Gastroesophageal sphincter (tissue), 4 donors: ENCODE measurements at regions not wholly inside any gene's neighbourhood (a gene's known extent, or its start where the extent isn't known, plus 50 kb on each side); places are given as distances from the start of the nearest gene placed in this dataset.

Source experiments
- ATAC-seq: fragments of 150-250 bp; one replicate; pipeline ENCODE4 v1.9.1; 2016; ENCODE audit warnings: mild to moderate bottlenecking, moderate library complexity
- H3K27ac ChIP-seq, 4 donors: fragments of 200-600 bp; sonication (generic) in 3 of 4; 1 replicate in 3 of 4; 2 replicates in 1 of 4; pipeline ENCODE4 v1.5.1; 2016 to 2019
- H3K27me3 ChIP-seq: fragments of 200-600 bp; sonication (generic); one replicate; pipeline ENCODE4 v1.5.1; 2019
- H3K36me3 ChIP-seq, 2 donors: fragments of 200-600 bp; sonication (generic); one replicate each; pipeline ENCODE4 v1.5.1; 2019; ENCODE audit warnings: control low read depth in 1 of 2
- H3K4me1 ChIP-seq, 3 donors: fragments of 200-600 bp; sonication (generic); 1 replicate in 2 of 3; 2 replicates in 1 of 3; pipeline ENCODE4 v1.5.1; 2016 to 2019; ENCODE audit warnings: control low read depth in 2 of 3
- H3K4me3 ChIP-seq, 2 donors: fragments of 200-600 bp; sonication (generic); one replicate each; pipeline ENCODE4 v1.5.1; 2019; ENCODE audit warnings: mild to moderate bottlenecking in 1 of 2, moderate library complexity in 1 of 2
- H3K9me3 ChIP-seq, 3 donors: fragments of 200-600 bp; sonication (generic); one replicate each; pipeline ENCODE4 v1.5.1; 2017 to 2019; ENCODE audit warnings: control low read depth in 2 of 3
- EP300 ChIP-seq: sonication (generic); formaldehyde crosslinking; IDR thresholded peaks from one replicate; pipeline ENCODE4 v1.6.1; 2017; ENCODE audit warnings: antibody characterized with exemption, mild to moderate bottlenecking
- POLR2A ChIP-seq, 2 donors: fragments of 450-650 bp; IDR thresholded peaks; one replicate each; pipeline ENCODE4 v1.6.1; 2017; ENCODE audit warnings: antibody characterized with exemption in 2 of 2, mild to moderate bottlenecking in 2 of 2, moderate library complexity in 1 of 2
- POLR2AphosphoS5 ChIP-seq: sonication (generic); formaldehyde crosslinking; IDR thresholded peaks from one replicate; pipeline ENCODE4 v1.6.1; 2017; ENCODE audit warnings: antibody characterized with exemption
- WGBS, 2 donors: methylation state at CpG; one replicate each; pipeline ENCODE4 v1.1.5; 2018; ENCODE audit warnings: low coverage in 1 of 2; 5-methylcytosine and 5-hydroxymethylcytosine counted together
- TF ChIP-seq, protein P1 (sequence below), 4 experiments: fragments of 200-600 bp in 2 of 4; fragments of 450-650 bp in 2 of 4; sonication (generic) in 1 of 4; IDR thresholded peaks; one replicate each; pipeline ENCODE4 v1.5.1; 2017 to 2019; ENCODE audit warnings: antibody characterized with exemption in 4 of 4, mild to moderate bottlenecking in 2 of 4, moderate library complexity in 2 of 4

DNA sequence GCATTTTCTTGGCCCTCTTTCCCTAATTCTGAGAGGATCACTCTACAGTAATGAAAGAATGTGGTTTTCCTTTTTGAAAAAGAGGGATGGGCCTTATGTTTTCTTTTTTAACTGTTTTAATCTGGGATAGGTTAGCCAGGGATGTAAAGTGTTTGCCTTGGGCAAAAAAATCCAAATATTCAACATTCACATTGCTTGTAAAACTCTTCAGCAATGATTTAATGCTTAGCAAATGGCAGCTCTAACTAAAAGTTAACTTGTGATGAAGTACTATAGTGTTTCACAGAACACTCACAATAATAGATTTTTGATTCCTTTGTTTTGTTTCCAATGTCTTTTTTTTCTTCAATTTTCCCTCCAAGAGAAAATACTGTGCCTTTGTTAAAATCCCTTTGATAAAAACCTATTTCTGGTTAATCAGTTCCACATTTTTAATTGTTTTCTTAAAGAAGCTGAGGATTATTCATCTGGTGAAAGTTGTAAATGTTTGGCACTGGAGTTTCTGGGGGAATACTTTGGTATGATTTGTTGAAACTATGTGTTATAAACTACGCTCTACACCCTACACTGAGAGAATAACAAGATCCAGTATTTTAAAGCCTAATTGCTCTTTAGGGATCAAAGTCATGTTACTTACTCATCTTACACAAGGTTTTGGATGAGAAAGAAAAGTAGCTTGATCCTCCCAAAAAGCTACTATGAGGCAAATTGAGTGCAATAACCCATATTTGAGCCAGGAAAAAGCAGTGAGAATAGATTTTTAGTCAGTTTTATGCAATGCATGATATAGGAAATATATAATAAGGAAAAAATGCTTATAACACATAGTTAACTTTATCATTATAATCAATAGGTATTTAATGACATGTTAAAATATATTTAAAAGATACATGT is 335.8 kb downstream of the EPHA7 start:
- H3K36me3 ChIP-seq, result no peaks in the 10 kb centered on the region
- H3K4me1 ChIP-seq, result peaks cover 0 to 39% (median 10%) of the 10 kb centered on the region in 3 donors
- H3K4me3 ChIP-seq, result no peak overlapping the region
- WGBS, 2 donors, result 17 to 30% methylated on average over 1 of the region's 1 CpG
- peak overlapping the region in 2 of 4 donors; percentile 19 to 44 for H3K27ac ChIP-seq
- H3K9me3 ChIP-seq, result no peaks in the 10 kb centered on the region
- TF ChIP-seq EP300 (no peak), POLR2A (IDR thresholded peaks at IDR 0.05) (no peak), POLR2AphosphoS5 (no peak)
- TF ChIP-seq, protein P1, sequence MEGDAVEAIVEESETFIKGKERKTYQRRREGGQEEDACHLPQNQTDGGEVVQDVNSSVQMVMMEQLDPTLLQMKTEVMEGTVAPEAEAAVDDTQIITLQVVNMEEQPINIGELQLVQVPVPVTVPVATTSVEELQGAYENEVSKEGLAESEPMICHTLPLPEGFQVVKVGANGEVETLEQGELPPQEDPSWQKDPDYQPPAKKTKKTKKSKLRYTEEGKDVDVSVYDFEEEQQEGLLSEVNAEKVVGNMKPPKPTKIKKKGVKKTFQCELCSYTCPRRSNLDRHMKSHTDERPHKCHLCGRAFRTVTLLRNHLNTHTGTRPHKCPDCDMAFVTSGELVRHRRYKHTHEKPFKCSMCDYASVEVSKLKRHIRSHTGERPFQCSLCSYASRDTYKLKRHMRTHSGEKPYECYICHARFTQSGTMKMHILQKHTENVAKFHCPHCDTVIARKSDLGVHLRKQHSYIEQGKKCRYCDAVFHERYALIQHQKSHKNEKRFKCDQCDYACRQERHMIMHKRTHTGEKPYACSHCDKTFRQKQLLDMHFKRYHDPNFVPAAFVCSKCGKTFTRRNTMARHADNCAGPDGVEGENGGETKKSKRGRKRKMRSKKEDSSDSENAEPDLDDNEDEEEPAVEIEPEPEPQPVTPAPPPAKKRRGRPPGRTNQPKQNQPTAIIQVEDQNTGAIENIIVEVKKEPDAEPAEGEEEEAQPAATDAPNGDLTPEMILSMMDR (IDR thresholded peaks at IDR 0.05), result no peak
- no peak for ATAC-seq
- H3K27me3 ChIP-seq, result no peaks in the 10 kb centered on the region

DNA sequence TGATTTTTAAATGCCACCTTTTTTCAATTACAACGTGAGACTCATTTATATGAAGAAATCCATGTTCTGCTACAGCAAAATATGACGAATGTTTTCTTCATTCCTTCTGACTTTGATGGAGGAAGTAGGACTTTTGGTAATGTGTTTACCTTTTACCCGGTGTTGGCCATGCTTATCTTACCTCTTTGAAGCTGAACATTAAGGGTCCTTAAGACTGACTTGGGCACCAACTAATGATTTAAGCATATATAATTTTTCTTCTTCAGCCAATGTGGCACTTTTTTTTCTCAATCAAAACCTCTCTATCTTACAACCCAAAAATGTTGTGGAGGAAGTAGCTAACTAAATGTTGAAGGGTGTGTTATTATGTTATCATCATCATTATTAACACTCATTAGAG is 337.5 kb downstream of the EPHA7 start:
- 62 to 73% methylated on average over 3 of the region's 3 CpGs for WGBS, 2 donors
- Histone ChIP-seq H3K36me3 (no peaks in the 10 kb centered on the region), H3K27me3 (no peaks in the 10 kb centered on the region), H3K9me3 (no peaks in the 10 kb centered on the region), H3K27ac (no peak overlapping the region), H3K4me1 (peaks cover 0 to 26% (median 7%) of the 10 kb centered on the region in 3 donors), H3K4me3 (no peak overlapping the region)
- TF ChIP-seq, protein P1 (IDR thresholded peaks at IDR 0.05), result no peak
- TF ChIP-seq POLR2AphosphoS5 (no peak), POLR2A (IDR thresholded peaks at IDR 0.05) (no peak), EP300 (no peak)
- ATAC-seq, result no peak

- H3K36me3 ChIP-seq, result no peaks in the 10 kb centered on the region
- no peak for ATAC-seq
- H3K27ac ChIP-seq, result no peak overlapping the region
- no peaks in the 10 kb centered on the region for H3K9me3 ChIP-seq
- TF ChIP-seq POLR2AphosphoS5 (no peak), POLR2A (IDR thresholded peaks at IDR 0.05) (no peak), EP300 (no peak)
- TF ChIP-seq, protein P1 (IDR thresholded peaks at IDR 0.05), result no peak
- H3K4me3 ChIP-seq, result no peak overlapping the region
- WGBS, 2 donors, result 75 to 91% methylated on average over 1 of the region's 1 CpG
- no peaks in the 10 kb centered on the region for H3K27me3 ChIP-seq
- H3K4me1 ChIP-seq, result peaks cover 0 to 22% (median 7%) of the 10 kb centered on the region in 3 donors
Measured at GRCh38 chr6:93079061-93079460, 340.3 kb downstream of the EPHA7 start.

- Histone ChIP-seq H3K4me1 (peaks cover 0 to 3% (median 0%) of the 10 kb centered on the region in 3 donors), H3K36me3 (no peaks in the 10 kb centered on the region), H3K4me3 (no peak overlapping the region), H3K27ac (no peak overlapping the region), H3K27me3 (no peaks in the 10 kb centered on the region), H3K9me3 (no peaks in the 10 kb centered on the region)
- no peak for ATAC-seq
- WGBS, 2 donors, result 99 to 100% methylated on average over 4 to 5 of the region's 5 CpGs
- TF ChIP-seq EP300, result no peak
- no peak for TF ChIP-seq POLR2A (IDR thresholded peaks at IDR 0.05)
- TF ChIP-seq POLR2AphosphoS5, result no peak
- TF ChIP-seq, protein P1 (IDR thresholded peaks at IDR 0.05), result no peak
Measured at GRCh38 chr6:93073811-93074210, 345.5 kb downstream of the EPHA7 start.

DNA sequence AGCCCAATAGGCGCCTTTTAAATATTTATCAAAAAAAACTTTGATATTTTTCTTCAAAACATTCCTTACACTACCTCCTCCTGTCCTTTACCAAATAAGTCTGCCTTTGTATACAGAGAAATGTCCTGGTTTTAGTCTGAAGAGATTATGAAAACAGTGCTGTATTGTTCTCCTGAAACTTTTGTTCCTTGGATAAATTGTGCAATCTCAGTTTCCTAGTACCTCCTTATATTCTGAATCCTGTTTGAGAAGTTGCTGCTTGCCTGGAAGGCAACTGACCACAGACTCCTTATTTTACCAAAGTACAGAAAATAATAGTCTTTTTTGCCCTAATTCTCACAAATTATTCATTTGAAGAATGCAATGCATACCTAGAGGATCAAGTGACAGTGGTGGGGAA is 349.5 kb downstream of the EPHA7 start:
- Histone ChIP-seq H3K4me1 (peaks cover 0 to 3% (median 0%) of the 10 kb centered on the region in 3 donors), H3K4me3 (no peak overlapping the region), H3K27ac (no peak overlapping the region), H3K9me3 (no peaks in the 10 kb centered on the region), H3K36me3 (no peaks in the 10 kb centered on the region), H3K27me3 (no peaks in the 10 kb centered on the region)
- WGBS, 2 donors, result 65 to 100% methylated on average over 1 of the region's 1 CpG
- no peak for ATAC-seq
- TF ChIP-seq EP300 (no peak), POLR2AphosphoS5 (no peak), POLR2A (IDR thresholded peaks at IDR 0.05) (no peak)
- TF ChIP-seq, protein P1 (IDR thresholded peaks at IDR 0.05), result no peak
